GM12891 (cell line): ENCODE measurements at regions not wholly inside any gene's neighbourhood (a gene's known extent, or its start where the extent isn't known, plus 50 kb on each side); places are given as distances from the start of the nearest gene placed in this dataset.

Source experiments
- POLR2A ChIP-seq: IDR thresholded peaks from 2 replicates; pipeline ENCODE4 v1.6.1; 2011; ENCODE audit warnings: low read depth, low read length, control low read depth
- POLR2AphosphoS5 ChIP-seq: IDR thresholded peaks from 2 replicates; pipeline ENCODE4 v1.6.1; 2011; ENCODE audit warnings: low read depth, low read length, control low read depth

- no peak for TF ChIP-seq POLR2AphosphoS5
- no peak for TF ChIP-seq POLR2A
Observed at GRCh38 chr18:65547046-65547445, 203.8 kb upstream of the CDH7 start.
